Prostate gland (tissue), 2 donors: ENCODE measurements at regions not wholly inside any gene's neighbourhood (a gene's known extent, or its start where the extent isn't known, plus 50 kb on each side); places are given as distances from the start of the nearest gene placed in this dataset.

Source experiments
- DNase-seq: peaks from one replicate; pipeline ENCODE4 v3.0.0-alpha.2; 2019; ENCODE audit warnings: low spot score
- H3K27ac ChIP-seq, 2 donors: fragments of 200-600 bp; sonication (generic); 2 replicates each; pipeline ENCODE4 v1.5.1; 2017 to 2019
- H3K27me3 ChIP-seq: fragments of 200-600 bp; sonication (generic); replicated peaks from 2 replicates; pipeline ENCODE4 v1.5.1; 2019; ENCODE audit not compliant: insufficient read depth
- H3K36me3 ChIP-seq, 2 donors: fragments of 200-600 bp; sonication (generic); 1 replicate in 1 of 2; 2 replicates in 1 of 2; pipeline versions ENCODE4 v1.5.1 to v1.8.1; 2017 to 2019
- H3K4me1 ChIP-seq: fragments of 200-600 bp; sonication (generic); replicated peaks from 2 replicates; pipeline ENCODE4 v1.5.1; 2019
- H3K4me3 ChIP-seq, 2 donors: fragments of 200-600 bp; sonication (generic); 2 replicates each; pipeline ENCODE4 v1.5.1; 2017 to 2019
- H3K9me3 ChIP-seq: fragments of 200-600 bp; sonication (generic); 2 replicates; pipeline ENCODE4 v1.5.1; 2017
- POLR2A ChIP-seq: fragments of 450-650 bp; IDR thresholded peaks from one replicate; pipeline ENCODE4 v1.6.1; 2016; ENCODE audit warnings: antibody characterized with exemption, mild to moderate bottlenecking
- POLR2AphosphoS5 ChIP-seq: sonication (generic); formaldehyde crosslinking; IDR thresholded peaks from one replicate; pipeline ENCODE4 v1.6.1; 2017; ENCODE audit warnings: antibody characterized with exemption
- WGBS: methylation state at CpG from one replicate; pipeline ENCODE4 v1.1.5; 2018; 5-methylcytosine and 5-hydroxymethylcytosine counted together
- intact Hi-C: fragments of 100-400 bp; cut with DNase I; formaldehyde crosslinking; loops from one replicate; pipeline ENCODE4 v1.14.2; 2022
- TF ChIP-seq, protein P1 (sequence below), 4 experiments: fragments of 200-600 bp in 2 of 4; fragments of 450-650 bp in 2 of 4; sonication (generic) in 2 of 4; IDR thresholded peaks; 1 replicate in 3 of 4; 2 replicates in 1 of 4; pipeline ENCODE4 v1.5.1; 2016 to 2019; ENCODE audit warnings: antibody characterized with exemption in 4 of 4, mild to moderate bottlenecking in 2 of 4, moderate library complexity in 2 of 4

DNA sequence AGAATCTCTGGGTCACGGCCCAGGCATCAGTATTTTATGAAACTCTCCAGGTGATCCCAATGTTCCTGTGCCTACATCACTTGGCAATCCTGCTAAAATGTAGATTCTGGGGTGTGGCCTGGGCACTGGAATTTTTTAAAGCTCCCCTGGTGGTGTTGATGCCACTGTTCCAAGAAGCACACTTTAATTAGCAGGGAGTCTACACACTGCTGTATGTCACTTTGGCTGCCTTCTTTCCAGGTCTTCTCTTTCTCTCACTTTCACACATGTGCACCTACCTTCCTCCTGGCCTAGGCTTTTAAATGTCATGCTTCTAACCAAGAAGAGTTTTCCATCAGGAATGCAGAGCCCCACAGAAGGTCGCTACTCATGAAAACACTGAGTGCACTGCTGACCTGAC, 136.0 kb upstream of the ALDH1B1 start:
- intact Hi-C loops = no loop called here
- no peak for DNase-seq
- WGBS = 92% methylated on average over 2 of the region's 2 CpGs

DNA sequence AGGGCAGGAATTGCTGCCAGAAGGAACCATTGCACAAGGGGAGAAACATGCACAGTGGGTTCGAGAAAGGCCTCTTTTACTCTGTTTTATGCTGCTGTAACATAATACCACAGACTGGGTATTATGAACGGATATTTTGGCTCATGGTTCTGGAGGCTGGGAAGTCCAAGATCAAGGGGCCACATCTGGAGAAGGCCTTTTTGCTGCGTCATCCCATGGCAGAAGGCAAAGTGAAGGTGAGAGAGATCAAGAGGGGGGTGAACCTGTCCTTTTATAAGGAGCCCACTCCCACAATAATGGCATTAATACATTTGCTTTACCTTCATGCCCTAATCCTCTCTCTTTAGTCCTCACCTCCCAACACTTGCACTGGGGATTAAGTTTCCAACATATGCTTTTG, 136.9 kb upstream of the ALDH1B1 start:
- no peak for DNase-seq
- Histone ChIP-seq H3K27ac (no peak overlapping the region), H3K4me1 (no peaks in the 10 kb centered on the region), H3K4me3 (no peak overlapping the region), H3K36me3 (no peaks in the 10 kb centered on the region), H3K27me3 (no peaks in the 10 kb centered on the region), H3K9me3 (no peaks in the 10 kb centered on the region)
- TF ChIP-seq, protein P1, sequence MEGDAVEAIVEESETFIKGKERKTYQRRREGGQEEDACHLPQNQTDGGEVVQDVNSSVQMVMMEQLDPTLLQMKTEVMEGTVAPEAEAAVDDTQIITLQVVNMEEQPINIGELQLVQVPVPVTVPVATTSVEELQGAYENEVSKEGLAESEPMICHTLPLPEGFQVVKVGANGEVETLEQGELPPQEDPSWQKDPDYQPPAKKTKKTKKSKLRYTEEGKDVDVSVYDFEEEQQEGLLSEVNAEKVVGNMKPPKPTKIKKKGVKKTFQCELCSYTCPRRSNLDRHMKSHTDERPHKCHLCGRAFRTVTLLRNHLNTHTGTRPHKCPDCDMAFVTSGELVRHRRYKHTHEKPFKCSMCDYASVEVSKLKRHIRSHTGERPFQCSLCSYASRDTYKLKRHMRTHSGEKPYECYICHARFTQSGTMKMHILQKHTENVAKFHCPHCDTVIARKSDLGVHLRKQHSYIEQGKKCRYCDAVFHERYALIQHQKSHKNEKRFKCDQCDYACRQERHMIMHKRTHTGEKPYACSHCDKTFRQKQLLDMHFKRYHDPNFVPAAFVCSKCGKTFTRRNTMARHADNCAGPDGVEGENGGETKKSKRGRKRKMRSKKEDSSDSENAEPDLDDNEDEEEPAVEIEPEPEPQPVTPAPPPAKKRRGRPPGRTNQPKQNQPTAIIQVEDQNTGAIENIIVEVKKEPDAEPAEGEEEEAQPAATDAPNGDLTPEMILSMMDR (IDR thresholded peaks at IDR 0.05) = no peak
- 84% methylated on average over 3 of the region's 3 CpGs for WGBS
- intact Hi-C loops = no loop called here

More for the DNA sequence above, 136.0 kb upstream of the ALDH1B1 start:
- H3K9me3 ChIP-seq = no peaks in the 10 kb centered on the region
- no peaks in the 10 kb centered on the region for H3K4me1 ChIP-seq
- TF ChIP-seq POLR2AphosphoS5 (no peak), POLR2A (no peak)
- TF ChIP-seq, protein P1 (IDR thresholded peaks at IDR 0.05) = no peak
- no peaks in the 10 kb centered on the region for H3K36me3 ChIP-seq
- H3K27me3 ChIP-seq = no peaks in the 10 kb centered on the region
- no peak overlapping the region for H3K4me3 ChIP-seq
- no peak overlapping the region for H3K27ac ChIP-seq

DNA sequence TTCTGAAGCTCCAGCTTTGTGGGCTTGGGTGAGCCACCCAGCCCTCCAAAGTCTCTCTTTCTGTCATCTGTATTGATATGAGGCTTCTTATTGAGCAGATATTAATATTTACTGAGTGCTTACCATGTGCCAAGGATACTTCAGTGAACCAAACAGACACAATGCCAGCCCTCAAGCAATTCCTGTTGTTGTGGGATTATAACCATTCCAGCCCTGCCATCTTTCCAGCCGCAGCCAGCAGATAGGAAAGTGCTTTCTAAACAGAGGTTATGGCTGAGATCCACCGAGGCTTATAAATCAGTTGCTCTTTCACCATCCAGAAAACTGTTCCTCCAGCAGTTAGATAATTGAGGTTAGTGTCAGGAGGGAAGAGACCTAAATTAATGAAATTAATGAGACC, 137.7 kb upstream of the ALDH1B1 start:
- intact Hi-C loops = no loop called here
- TF ChIP-seq, protein P1 (IDR thresholded peaks at IDR 0.05) = no peak
- TF ChIP-seq POLR2AphosphoS5 = no peak
- no peak for TF ChIP-seq POLR2A
- no peak overlapping the region for H3K27ac ChIP-seq
- no peaks in the 10 kb centered on the region for H3K9me3 ChIP-seq
- no peaks in the 10 kb centered on the region for H3K27me3 ChIP-seq
- no peaks in the 10 kb centered on the region for H3K36me3 ChIP-seq
- no peak overlapping the region for H3K4me3 ChIP-seq
- WGBS = 57% methylated on average over 2 of the region's 2 CpGs
- DNase-seq = no peak
- no peaks in the 10 kb centered on the region for H3K4me1 ChIP-seq

DNA sequence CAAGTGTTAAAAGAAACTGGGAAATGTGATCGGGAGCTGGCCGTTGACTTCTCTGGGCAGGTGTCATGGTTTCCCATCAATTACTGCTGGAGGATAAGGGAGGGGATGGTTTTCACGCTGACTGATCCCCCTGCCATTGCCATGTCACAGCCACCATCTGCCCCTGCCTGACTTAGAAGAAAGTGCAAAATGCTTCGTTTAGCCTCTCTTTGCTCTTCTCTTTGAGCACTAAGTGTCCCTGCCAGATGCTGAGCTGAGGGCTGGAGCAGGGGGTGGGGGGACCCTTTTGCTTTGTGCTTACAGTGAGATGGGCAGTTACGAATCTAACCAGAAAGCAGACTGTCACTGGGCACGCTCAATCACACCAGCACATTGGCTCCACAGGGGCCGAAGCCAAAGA, 138.4 kb upstream of the ALDH1B1 start:
- Histone ChIP-seq H3K27me3 (no peaks in the 10 kb centered on the region), H3K36me3 (no peaks in the 10 kb centered on the region), H3K27ac (no peak overlapping the region), H3K4me1 (no peaks in the 10 kb centered on the region), H3K9me3 (no peaks in the 10 kb centered on the region), H3K4me3 (no peak overlapping the region)
- 82% methylated on average over 7 of the region's 7 CpGs for WGBS
- TF ChIP-seq POLR2AphosphoS5 (no peak), POLR2A (no peak)
- TF ChIP-seq, protein P1 (IDR thresholded peaks at IDR 0.05) = no peak
- intact Hi-C loops = no loop called here
- no peak for DNase-seq

DNA sequence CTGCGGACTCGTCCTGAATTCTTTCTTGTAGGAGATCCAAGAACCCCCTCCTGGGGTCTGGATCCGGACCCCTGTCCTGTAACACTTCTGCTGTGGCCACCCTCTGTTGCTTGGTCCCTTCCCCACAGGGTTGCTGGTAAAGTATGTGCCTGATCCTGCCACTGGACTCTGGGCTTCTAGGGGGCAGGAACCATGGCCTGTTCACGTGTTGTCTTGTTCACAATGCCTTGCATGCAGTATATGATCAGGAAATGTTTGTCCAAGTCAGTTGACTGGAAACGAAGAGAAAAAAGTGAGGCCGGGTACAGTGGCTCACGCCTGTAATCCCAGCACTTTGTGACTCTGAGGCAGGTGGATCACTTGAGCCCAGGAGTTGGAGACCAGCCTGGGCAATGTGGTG, 139.3 kb upstream of the ALDH1B1 start:
- no peak for DNase-seq
- 85% methylated on average over 7 of the region's 7 CpGs for WGBS
- Histone ChIP-seq H3K36me3 (no peaks in the 10 kb centered on the region), H3K4me3 (no peak overlapping the region), H3K9me3 (no peaks in the 10 kb centered on the region), H3K27me3 (no peaks in the 10 kb centered on the region), H3K27ac (no peak overlapping the region), H3K4me1 (no peaks in the 10 kb centered on the region)
- intact Hi-C loops = no loop called here
- TF ChIP-seq, protein P1 (IDR thresholded peaks at IDR 0.05) = no peak
- TF ChIP-seq POLR2AphosphoS5 (no peak), POLR2A (no peak)
